ENCODE measurements at regions not wholly inside any gene's neighbourhood (a gene's known extent, or its start where the extent isn't known, plus 50 kb on each side); places are given as distances from the start of the nearest gene placed in this dataset.
"Not testable (repeated sequence)": the region's sequence is repeated elsewhere in the genome, so short reads cannot be mapped to it uniquely, and the experiment has no call there.

DNA sequence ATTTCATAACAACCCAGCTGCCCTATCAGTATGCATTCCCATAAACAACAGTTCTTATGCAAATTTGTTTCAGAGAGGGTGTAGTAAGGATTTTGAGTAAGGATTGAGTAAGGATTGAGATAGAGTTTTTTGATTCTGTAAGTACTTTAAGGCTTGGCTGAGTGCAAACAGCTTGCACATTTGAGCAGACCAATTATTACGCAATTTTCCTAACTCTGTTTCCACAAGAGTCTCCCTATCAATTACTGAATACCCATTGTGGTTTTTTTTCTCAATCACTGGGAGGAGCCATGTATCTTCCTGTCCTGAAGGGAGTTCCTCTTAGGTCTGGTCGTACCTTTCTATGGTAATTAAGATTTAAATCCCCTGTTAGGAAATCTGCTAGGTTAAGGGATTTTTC is 105.0 kb upstream of the AADAT start:
- TF ChIP-seq, protein P1, sequence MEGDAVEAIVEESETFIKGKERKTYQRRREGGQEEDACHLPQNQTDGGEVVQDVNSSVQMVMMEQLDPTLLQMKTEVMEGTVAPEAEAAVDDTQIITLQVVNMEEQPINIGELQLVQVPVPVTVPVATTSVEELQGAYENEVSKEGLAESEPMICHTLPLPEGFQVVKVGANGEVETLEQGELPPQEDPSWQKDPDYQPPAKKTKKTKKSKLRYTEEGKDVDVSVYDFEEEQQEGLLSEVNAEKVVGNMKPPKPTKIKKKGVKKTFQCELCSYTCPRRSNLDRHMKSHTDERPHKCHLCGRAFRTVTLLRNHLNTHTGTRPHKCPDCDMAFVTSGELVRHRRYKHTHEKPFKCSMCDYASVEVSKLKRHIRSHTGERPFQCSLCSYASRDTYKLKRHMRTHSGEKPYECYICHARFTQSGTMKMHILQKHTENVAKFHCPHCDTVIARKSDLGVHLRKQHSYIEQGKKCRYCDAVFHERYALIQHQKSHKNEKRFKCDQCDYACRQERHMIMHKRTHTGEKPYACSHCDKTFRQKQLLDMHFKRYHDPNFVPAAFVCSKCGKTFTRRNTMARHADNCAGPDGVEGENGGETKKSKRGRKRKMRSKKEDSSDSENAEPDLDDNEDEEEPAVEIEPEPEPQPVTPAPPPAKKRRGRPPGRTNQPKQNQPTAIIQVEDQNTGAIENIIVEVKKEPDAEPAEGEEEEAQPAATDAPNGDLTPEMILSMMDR (conservative IDR thresholded peaks at IDR 0.05 in 1 of 2, IDR thresholded peaks at IDR 0.05 in 1 of 2; ENCODE audit: extremely low read depth in 1 of 2, insufficient read depth in 1 of 2, low read depth in 1 of 2, low read length in 2 of 2), result not testable (repeated sequence)
- TF ChIP-seq EZH2 (IDR thresholded peaks at IDR 0.05; ENCODE audit: borderline replicate concordance, low read length), result not testable (repeated sequence)

All from mammary epithelial cell (primary cell).